GM23338 (cell line): ENCODE measurements at regions not wholly inside any gene's neighbourhood (a gene's known extent, or its start where the extent isn't known, plus 50 kb on each side); places are given as distances from the start of the nearest gene placed in this dataset.

ENCODE experiments used
- ATAC-seq: fragments of 200-7000 bp; cut with Tn5 transposase; 3 replicates; pipeline ENCODE4 v1.9.1; 2020
- DNase-seq: peaks from one replicate; pipeline ENCODE4 v3.0.0-alpha.2; 2015; ENCODE audit warnings: low spot score
- H2AFZ ChIP-seq: fragments of 200-600 bp; sonication (generic); 2 replicates; pipeline ENCODE4 v1.8.0; 2016; ENCODE audit warnings: antibody characterized with exemption, mild to moderate bottlenecking, moderate library complexity
- H3F3A ChIP-seq: fragments of 200-600 bp; sonication (generic); replicated peaks from 2 replicates; pipeline ENCODE4 v1.8.0; 2017; ENCODE audit warnings: antibody characterized with exemption, mixed run types, low read depth
- H3K27ac ChIP-seq: fragments of 200-600 bp; sonication (generic); 2 replicates; pipeline ENCODE4 v1.6.1; 2016; ENCODE audit warnings: low read depth
- H3K27me3 ChIP-seq: fragments of 200-600 bp; sonication (generic); 2 replicates; pipeline ENCODE4 v1.8.0; 2016; ENCODE audit warnings: mild to moderate bottlenecking, mixed run types, moderate library complexity; ENCODE audit not compliant: insufficient read depth
- H3K36me3 ChIP-seq: fragments of 200-600 bp; sonication (generic); 2 replicates; pipeline ENCODE4 v1.8.0; 2016; ENCODE audit warnings: mild to moderate bottlenecking; ENCODE audit not compliant: insufficient read depth
- H3K4me1 ChIP-seq: fragments of 200-600 bp; sonication (generic); 2 replicates; pipeline ENCODE4 v1.8.0; 2016; ENCODE audit warnings: mild to moderate bottlenecking, moderate library complexity; ENCODE audit not compliant: insufficient read depth
- H3K4me2 ChIP-seq: fragments of 200-600 bp; sonication (generic); 2 replicates; pipeline ENCODE4 v1.7.1; 2017; ENCODE audit warnings: mixed run types
- H3K4me3 ChIP-seq: fragments of 200-600 bp; sonication (generic); 2 replicates; pipeline ENCODE4 v1.6.1; 2016; ENCODE audit warnings: mixed run types
- H3K79me2 ChIP-seq: fragments of 200-600 bp; sonication (generic); replicated peaks from 2 replicates; pipeline ENCODE4 v1.8.0; 2017; ENCODE audit warnings: mild to moderate bottlenecking; ENCODE audit not compliant: insufficient read depth
- H3K9me2 ChIP-seq: fragments of 200-600 bp; sonication (generic); 2 replicates; pipeline ENCODE4 v1.8.0; 2017; ENCODE audit not compliant: insufficient read depth
- H4K20me1 ChIP-seq: fragments of 200-600 bp; sonication (generic); replicated peaks from 2 replicates; pipeline ENCODE4 v1.8.0; 2017; ENCODE audit warnings: mild to moderate bottlenecking; ENCODE audit not compliant: insufficient read depth
- H3K27ac Mint-ChIP-seq: 2 replicates; pipeline ENCODE4 v1.8.0; 2020; ENCODE audit warnings: inconsistent platforms, mild to moderate bottlenecking, moderate library complexity, mixed read lengths
- H3K27me3 Mint-ChIP-seq: 3 replicates; pipeline ENCODE4 v1.8.0; 2022; ENCODE audit warnings: low read depth, mild to moderate bottlenecking, moderate library complexity, mixed read lengths, inconsistent platforms; ENCODE audit not compliant: insufficient read depth, poor library complexity
- H3K36me3 Mint-ChIP-seq: 3 replicates; pipeline ENCODE4 v1.8.0; 2021; ENCODE audit warnings: low read depth, mild to moderate bottlenecking, inconsistent platforms, moderate library complexity, mixed read lengths
- H3K4me1 Mint-ChIP-seq: 3 replicates; pipeline ENCODE4 v1.8.0; 2020; ENCODE audit warnings: mild to moderate bottlenecking, inconsistent platforms, mixed read lengths
- H3K4me3 Mint-ChIP-seq: 3 replicates; pipeline ENCODE4 v1.8.0; 2021; ENCODE audit warnings: moderate library complexity, mild to moderate bottlenecking, inconsistent platforms, mixed read lengths
- H3K9me3 Mint-ChIP-seq: 3 replicates; pipeline ENCODE4 v1.8.0; 2020; ENCODE audit warnings: moderate library complexity, mild to moderate bottlenecking, inconsistent platforms, mixed read lengths
- CREB1 ChIP-seq: fragments of 250-450 bp; sonication (Bioruptor Pico); IDR thresholded peaks from 2 replicates; pipeline ENCODE4 v1.5.0; 2020; ENCODE audit warnings: low read depth, mild to moderate bottlenecking, moderate library complexity
- CTCF ChIP-seq, 2 experiments: fragments of 200-600 bp in 1 of 2; sonication (generic) in 1 of 2; conservative IDR thresholded peaks; 2 replicates each; pipeline versions ENCODE4 v1.5.1 to v1.6.1; 2016 to 2017; ENCODE audit warnings: antibody characterized with exemption in 2 of 2, low read depth in 2 of 2, mild to moderate bottlenecking in 2 of 2, moderate library complexity in 1 of 2
- ETS1 ChIP-seq: IDR thresholded peaks from 2 replicates; pipeline ENCODE4 v1.6.1; 2016; ENCODE audit warnings: antibody characterized with exemption
- EZH2 ChIP-seq: fragments of 200-600 bp; sonication (generic); IDR thresholded peaks from one replicate; pipeline ENCODE4 v1.8.0; 2017; ENCODE audit warnings: antibody characterized with exemption, mild to moderate bottlenecking, low read depth; ENCODE audit not compliant: unreplicated experiment
- EZH2phosphoT487 ChIP-seq: fragments of 200-600 bp; sonication (generic); IDR thresholded peaks from one replicate; pipeline ENCODE4 v1.8.1; 2018; ENCODE audit warnings: antibody characterized with exemption; ENCODE audit not compliant: unreplicated experiment
- JUNB ChIP-seq: IDR thresholded peaks from one replicate; pipeline ENCODE4 v1.6.1; 2016; ENCODE audit warnings: antibody characterized with exemption; ENCODE audit not compliant: unreplicated experiment
- POLR2AphosphoS5 ChIP-seq: IDR thresholded peaks from 2 replicates; pipeline ENCODE4 v1.6.1; 2016; ENCODE audit warnings: antibody characterized with exemption, low read depth
- REST ChIP-seq: IDR thresholded peaks from one replicate; pipeline ENCODE4 v1.6.1; 2018; ENCODE audit warnings: antibody characterized with exemption; ENCODE audit not compliant: unreplicated experiment
- STAT1 ChIP-seq: IDR thresholded peaks from one replicate; pipeline ENCODE4 v1.6.1; 2016; ENCODE audit warnings: antibody characterized with exemption; ENCODE audit not compliant: unreplicated experiment
- ZNF114 ChIP-seq: fragments of 250-450 bp; sonication (Bioruptor Pico); IDR thresholded peaks from 2 replicates; pipeline ENCODE4 v1.5.0; 2020; ENCODE audit warnings: mild to moderate bottlenecking, moderate library complexity
- ZNF331 ChIP-seq: fragments of 250-450 bp; sonication (Bioruptor Pico); IDR thresholded peaks from 2 replicates; pipeline ENCODE4 v1.5.0; 2020; ENCODE audit warnings: low read depth, mild to moderate bottlenecking, moderate library complexity
- ZNF462 ChIP-seq: fragments of 250-450 bp; sonication (Bioruptor Pico); IDR thresholded peaks from 2 replicates; pipeline ENCODE4 v1.5.0; 2020; ENCODE audit warnings: mild to moderate bottlenecking, moderate library complexity

GRCh38 chr11:129578006-129578405 lies 202.4 kb downstream of the BARX2 start:
- H3K27me3 ChIP-seq, result no peaks in the 10 kb centered on the region
- no peak overlapping the region for H3K4me3 ChIP-seq
- Mint-ChIP-seq H3K27ac (no peak overlapping the region), H3K4me3 (no peak overlapping the region), H3K27me3 (peaks cover 10% of the 10 kb centered on the region), H3K36me3 (no peaks in the 10 kb centered on the region), H3K4me1 (no peaks in the 10 kb centered on the region), H3K9me3 (peaks cover 21% of the 10 kb centered on the region)
- DNase-seq (no peak), ATAC-seq (no peak)
- no peak overlapping the region for H3K4me2 ChIP-seq
- H3K9me2 ChIP-seq, result no peaks in the 10 kb centered on the region
- no peaks in the 10 kb centered on the region for H3F3A ChIP-seq
- H3K4me1 ChIP-seq, result no peaks in the 10 kb centered on the region
- no peaks in the 10 kb centered on the region for H3K36me3 ChIP-seq
- no peaks in the 10 kb centered on the region for H3K79me2 ChIP-seq
- H3K27ac ChIP-seq, result no peak overlapping the region
- H4K20me1 ChIP-seq, result no peaks in the 10 kb centered on the region
- TF ChIP-seq ETS1, result no peak
- TF ChIP-seq STAT1, result no peak
- TF ChIP-seq EZH2, result no peak
- TF ChIP-seq ZNF462 (CRISPR knock-in tag), result no peak
- no peak for TF ChIP-seq CTCF (conservative IDR thresholded peaks at IDR 0.05; ENCODE audit: low read depth in 2 of 2)
- no peak for TF ChIP-seq JUNB
- TF ChIP-seq REST, result no peak
- no peak for TF ChIP-seq ZNF331 (CRISPR knock-in tag)
- TF ChIP-seq CREB1 (CRISPR knock-in tag), result no peak
- TF ChIP-seq EZH2phosphoT487, result no peak
- no peak for TF ChIP-seq POLR2AphosphoS5
- no peak for TF ChIP-seq ZNF114
- H2AFZ ChIP-seq, result no peak overlapping the region
